Coronary artery (tissue), 2 donors: ENCODE measurements at regions not wholly inside any gene's neighbourhood (a gene's known extent, or its start where the extent isn't known, plus 50 kb on each side); places are given as distances from the start of the nearest gene placed in this dataset.

Experiments
- DNase-seq: peaks from one replicate; pipeline ENCODE4 v3.0.0-alpha.2; 2017; ENCODE audit warnings: low spot score
- H3K27ac ChIP-seq, 2 donors: fragments of 200-600 bp; sonication (generic); one replicate each; pipeline ENCODE4 v1.5.1; 2016 to 2019
- H3K4me3 ChIP-seq: fragments of 200-600 bp; sonication (generic); 2 replicates; pipeline ENCODE4 v1.5.1; 2016; ENCODE audit warnings: mild to moderate bottlenecking, moderate library complexity
- TF ChIP-seq, protein P1 (sequence below): fragments of 200-600 bp; sonication (generic); IDR thresholded peaks from one replicate; pipeline ENCODE4 v1.5.1; 2019; ENCODE audit warnings: antibody characterized with exemption

DNA sequence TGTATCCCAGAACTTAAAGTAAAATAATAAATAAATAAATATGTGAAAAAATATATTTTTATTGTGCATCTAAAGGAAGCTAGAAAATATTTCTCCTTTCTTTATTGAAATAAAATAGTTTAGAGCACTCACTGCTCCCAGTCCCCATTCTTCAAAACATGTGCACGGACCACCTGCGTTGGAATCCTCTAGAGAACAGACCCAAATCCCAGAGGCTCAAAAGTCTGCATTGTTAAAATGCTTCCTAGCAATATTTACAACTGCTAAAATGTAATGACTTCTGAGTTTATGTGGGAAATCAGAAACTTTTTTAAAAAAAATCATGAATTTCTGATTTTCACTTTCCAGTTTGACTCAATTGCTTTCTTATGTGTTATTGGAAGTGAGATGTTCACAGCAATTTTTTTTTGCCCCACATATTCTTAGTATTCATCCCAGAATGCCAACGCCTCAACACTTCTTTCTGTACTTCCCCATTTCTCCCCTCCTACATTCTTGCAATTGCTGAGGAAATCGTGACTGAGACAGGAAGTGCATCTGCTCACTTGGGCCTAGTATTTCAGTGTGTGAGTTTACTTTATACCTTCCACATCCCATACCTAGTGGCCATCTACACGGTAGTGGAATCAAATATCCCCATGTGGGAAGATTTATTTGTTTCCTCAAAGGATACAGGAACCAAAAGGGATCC lies 116.0 kb upstream of the FLRT2 start:
- Histone ChIP-seq H3K27ac (no peak overlapping the region), H3K4me3 (no peak overlapping the region)
- TF ChIP-seq, protein P1, sequence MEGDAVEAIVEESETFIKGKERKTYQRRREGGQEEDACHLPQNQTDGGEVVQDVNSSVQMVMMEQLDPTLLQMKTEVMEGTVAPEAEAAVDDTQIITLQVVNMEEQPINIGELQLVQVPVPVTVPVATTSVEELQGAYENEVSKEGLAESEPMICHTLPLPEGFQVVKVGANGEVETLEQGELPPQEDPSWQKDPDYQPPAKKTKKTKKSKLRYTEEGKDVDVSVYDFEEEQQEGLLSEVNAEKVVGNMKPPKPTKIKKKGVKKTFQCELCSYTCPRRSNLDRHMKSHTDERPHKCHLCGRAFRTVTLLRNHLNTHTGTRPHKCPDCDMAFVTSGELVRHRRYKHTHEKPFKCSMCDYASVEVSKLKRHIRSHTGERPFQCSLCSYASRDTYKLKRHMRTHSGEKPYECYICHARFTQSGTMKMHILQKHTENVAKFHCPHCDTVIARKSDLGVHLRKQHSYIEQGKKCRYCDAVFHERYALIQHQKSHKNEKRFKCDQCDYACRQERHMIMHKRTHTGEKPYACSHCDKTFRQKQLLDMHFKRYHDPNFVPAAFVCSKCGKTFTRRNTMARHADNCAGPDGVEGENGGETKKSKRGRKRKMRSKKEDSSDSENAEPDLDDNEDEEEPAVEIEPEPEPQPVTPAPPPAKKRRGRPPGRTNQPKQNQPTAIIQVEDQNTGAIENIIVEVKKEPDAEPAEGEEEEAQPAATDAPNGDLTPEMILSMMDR = no peak
- no peak for DNase-seq

DNA sequence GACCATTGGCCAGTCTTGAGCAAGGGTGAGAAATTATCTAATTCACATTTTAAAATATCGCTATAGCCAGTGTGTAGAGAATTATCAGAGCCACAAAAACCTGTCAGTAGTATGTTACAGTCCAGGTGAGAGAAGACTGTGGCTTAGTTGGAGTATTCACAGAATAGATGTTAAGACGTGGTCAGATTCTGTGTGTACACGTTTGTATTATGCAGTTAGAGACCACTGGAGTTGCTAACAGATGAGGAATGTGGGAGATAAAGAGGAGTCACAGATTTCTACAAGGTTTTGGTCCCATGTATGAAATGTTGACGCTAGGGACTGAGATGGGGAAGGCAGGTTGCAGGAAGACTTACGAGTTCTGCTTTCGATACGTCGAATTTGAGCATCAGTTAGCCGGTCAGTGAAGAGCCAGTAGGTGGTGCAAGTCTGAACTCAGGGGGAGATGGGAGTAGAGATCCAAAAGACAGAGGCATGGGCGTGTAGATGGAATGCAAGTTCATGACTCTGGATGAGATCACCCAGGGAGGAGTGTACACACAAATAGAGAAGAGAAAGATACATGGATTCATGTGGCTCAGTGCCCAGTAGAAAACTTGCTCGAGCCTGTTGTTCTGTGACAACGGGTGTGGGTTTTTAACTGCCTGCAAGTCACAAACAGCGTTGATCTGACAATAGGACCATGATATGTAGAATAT lies 114.8 kb upstream of the FLRT2 start:
- no peak for DNase-seq
- TF ChIP-seq, protein P1 = no peak
- Histone ChIP-seq H3K27ac (peak overlapping the region in 1 of 2 donors; percentile 43), H3K4me3 (peak overlapping the region; percentile 30)

DNA sequence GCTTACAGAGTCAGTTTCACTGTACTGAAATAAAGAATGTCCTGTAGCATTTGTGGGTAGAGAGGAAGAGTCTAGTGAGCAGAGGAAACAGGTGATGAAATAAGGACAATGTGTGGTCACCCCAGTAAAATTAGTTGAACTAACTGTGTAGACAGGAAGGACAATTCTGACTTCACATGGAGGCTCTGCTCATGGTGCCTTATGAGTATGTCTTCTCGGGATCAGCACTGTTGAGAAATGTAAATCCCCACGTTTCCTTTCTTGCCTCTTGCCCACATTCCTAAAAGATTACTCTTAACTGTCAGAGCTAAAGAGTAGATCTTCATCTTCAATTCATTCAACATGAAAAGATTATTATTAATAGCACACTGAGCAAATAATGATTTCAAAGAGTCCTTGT lies 113.2 kb upstream of the FLRT2 start:
- TF ChIP-seq, protein P1 = no peak
- H3K27ac ChIP-seq = peak overlapping the region in 1 of 2 donors; percentile 20
- no peak overlapping the region for H3K4me3 ChIP-seq
- no peak for DNase-seq

DNA sequence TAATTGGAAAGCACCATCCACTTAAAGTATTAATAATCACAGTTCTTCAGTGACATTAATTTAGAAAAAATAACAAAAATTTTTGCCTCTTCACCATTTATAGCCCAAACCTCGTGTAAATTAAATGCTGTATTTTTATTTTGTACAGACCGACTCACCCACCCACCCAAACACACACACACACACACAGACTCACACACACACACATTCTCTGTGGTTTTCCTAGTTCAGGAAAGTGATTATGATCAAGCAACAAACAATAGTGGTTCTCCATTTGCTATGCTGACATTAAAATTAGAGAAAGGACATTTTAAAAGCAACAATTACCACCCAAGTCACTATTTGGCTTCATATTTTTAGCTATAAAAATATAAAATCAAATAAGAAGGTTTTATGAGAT lies 112.5 kb upstream of the FLRT2 start:
- TF ChIP-seq, protein P1 = no peak
- Histone ChIP-seq H3K27ac (no peak overlapping the region), H3K4me3 (no peak overlapping the region)
- no peak for DNase-seq

GRCh38 chr14:85418721-85419120 lies 111.2 kb upstream of the FLRT2 start:
- TF ChIP-seq, protein P1 = no peak
- H3K4me3 ChIP-seq = no peak overlapping the region
- H3K27ac ChIP-seq = no peak overlapping the region
- DNase-seq = no peak

GRCh38 chr14:85420278-85420677 lies 109.7 kb upstream of the FLRT2 start:
- Histone ChIP-seq H3K4me3 (no peak overlapping the region), H3K27ac (no peak overlapping the region)
- DNase-seq = no peak
- TF ChIP-seq, protein P1 = no peak

DNA sequence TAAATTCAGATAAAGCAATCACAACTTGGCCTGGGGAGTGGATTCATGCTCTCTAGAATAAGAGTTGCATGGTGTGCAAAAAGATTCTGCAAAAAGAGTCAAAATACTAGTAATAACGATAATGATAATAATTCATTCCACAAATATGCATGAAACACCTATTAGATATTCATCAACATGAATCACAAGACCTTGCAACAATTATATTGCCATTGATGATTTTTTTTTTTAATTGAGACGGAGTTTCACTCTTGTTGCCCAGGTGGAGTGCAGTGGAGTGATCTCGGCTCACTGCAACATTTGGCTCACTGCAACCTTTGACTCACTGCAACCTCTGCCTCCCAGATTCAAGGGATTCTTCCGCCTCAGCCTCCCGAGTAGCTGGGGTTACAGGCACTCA lies 109.2 kb upstream of the FLRT2 start:
- DNase-seq = no peak
- Histone ChIP-seq H3K4me3 (no peak overlapping the region), H3K27ac (no peak overlapping the region)
- TF ChIP-seq, protein P1 = no peak
